ENCODE measurements at regions not wholly inside any gene's neighbourhood (a gene's known extent, or its start where the extent isn't known, plus 50 kb on each side); places are given as distances from the start of the nearest gene placed in this dataset.

- no peak for ATAC-seq
- TF ChIP-seq SNAI2 (CRISPR knock-in tag; IDR thresholded peaks at IDR 0.05), result no peak
- TF ChIP-seq TOX (CRISPR knock-in tag; IDR thresholded peaks at IDR 0.05; ENCODE audit: borderline replicate concordance), result no peak
- TF ChIP-seq ZFP3 (CRISPR knock-in tag; IDR thresholded peaks at IDR 0.05), result no peak
- no peak for TF ChIP-seq TCF4 (CRISPR knock-in tag; IDR thresholded peaks at IDR 0.05; ENCODE audit: borderline replicate concordance)
- TF ChIP-seq CSDC2 (CRISPR knock-in tag; IDR thresholded peaks at IDR 0.05), result no peak
- no peak for TF ChIP-seq GLIS3 (CRISPR knock-in tag; IDR thresholded peaks at IDR 0.05)
- TF ChIP-seq POU6F1 (CRISPR knock-in tag; IDR thresholded peaks at IDR 0.05; ENCODE audit: borderline replicate concordance, low read depth), result no peak
Observed at GRCh38 chr5:97644896-97645295, 461.8 kb upstream of the RIOK2 start.

DNA sequence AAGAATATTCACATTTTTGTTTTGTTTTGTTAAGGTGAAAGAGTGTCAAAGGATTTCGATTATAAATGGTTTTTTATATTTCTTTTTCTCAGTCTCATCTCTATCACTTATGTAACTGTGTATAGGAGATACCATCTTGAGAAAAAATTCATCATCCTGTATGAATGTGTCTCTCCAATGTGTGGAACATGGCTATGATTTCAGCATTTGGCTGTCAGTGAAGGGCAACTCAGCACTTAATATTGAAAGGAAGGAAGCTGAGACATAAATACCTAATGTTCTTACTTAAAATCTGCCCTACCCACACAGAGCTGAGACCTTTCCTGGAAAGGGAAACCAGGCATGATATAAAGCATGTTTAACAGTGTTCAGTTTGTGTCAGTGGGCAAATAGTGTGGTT lies 474.2 kb upstream of the RIOK2 start:
- peak; percentile 49 for ATAC-seq
- TF ChIP-seq SNAI2 (CRISPR knock-in tag; IDR thresholded peaks at IDR 0.05), result no peak
- TF ChIP-seq ZNF565 (CRISPR knock-in tag; conservative IDR thresholded peaks at IDR 0.05; ENCODE audit: low read depth), result no peak
- TF ChIP-seq ZNF8 (CRISPR knock-in tag; IDR thresholded peaks at IDR 0.05), result no peak
- TF ChIP-seq ZFP3 (CRISPR knock-in tag; IDR thresholded peaks at IDR 0.05), result no peak
- TF ChIP-seq ESRRG (CRISPR knock-in tag; IDR thresholded peaks at IDR 0.05), result no peak
- no peak for TF ChIP-seq ZNF70 (CRISPR knock-in tag; IDR thresholded peaks at IDR 0.05)
- no peak for TF ChIP-seq OSR1 (CRISPR knock-in tag; IDR thresholded peaks at IDR 0.05)
- TF ChIP-seq CREB5 (CRISPR knock-in tag; IDR thresholded peaks at IDR 0.05; ENCODE audit: low read depth), result no peak
- TF ChIP-seq PATZ1 (CRISPR knock-in tag; IDR thresholded peaks at IDR 0.05; ENCODE audit: borderline replicate concordance), result no peak

DNA sequence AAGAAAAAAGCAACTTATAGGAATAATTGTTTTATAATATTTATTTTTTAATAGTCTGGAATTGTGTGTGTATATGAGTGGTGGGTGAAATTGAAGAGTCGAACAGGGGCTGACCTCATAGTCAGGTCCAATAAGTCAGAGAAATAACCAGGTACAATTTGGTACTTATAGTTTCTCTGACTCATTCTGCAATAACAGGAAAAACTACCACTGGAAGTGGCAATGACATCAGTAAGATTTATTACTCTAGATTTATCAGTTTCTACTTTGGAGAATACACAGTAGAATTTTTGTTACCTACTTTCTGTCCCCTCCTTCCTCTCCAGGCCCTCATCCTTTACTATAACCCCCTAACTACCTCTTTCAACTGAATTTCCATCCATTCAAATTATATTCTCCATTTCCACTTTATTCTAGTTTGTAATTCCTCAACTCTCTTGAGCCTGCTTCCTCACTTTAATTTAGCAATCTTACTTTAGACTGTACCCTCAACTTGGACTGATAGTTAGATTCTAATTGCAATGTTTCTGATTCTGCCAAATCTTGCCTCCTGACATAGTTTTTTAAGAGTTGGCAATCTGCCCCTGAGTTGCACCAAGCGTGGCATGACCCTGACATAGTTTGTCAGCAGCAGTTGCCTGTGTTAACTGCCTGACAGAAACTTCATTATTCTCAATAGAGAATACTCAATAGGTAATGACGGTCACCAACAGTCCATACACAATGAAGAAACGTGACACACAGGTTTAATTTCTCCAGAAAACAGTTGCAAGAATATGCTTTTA lies 475.3 kb upstream of the RIOK2 start:
- ATAC-seq, result peak; percentile 59
- no peak for TF ChIP-seq ZNF70 (CRISPR knock-in tag; IDR thresholded peaks at IDR 0.05)
- TF ChIP-seq SNAI2 (CRISPR knock-in tag; IDR thresholded peaks at IDR 0.05), result no peak
- TF ChIP-seq PPARA (CRISPR knock-in tag; IDR thresholded peaks at IDR 0.05; ENCODE audit: borderline replicate concordance), result no peak
- no peak for TF ChIP-seq ISL1 (CRISPR knock-in tag; IDR thresholded peaks at IDR 0.05)
- TF ChIP-seq, protein P1, sequence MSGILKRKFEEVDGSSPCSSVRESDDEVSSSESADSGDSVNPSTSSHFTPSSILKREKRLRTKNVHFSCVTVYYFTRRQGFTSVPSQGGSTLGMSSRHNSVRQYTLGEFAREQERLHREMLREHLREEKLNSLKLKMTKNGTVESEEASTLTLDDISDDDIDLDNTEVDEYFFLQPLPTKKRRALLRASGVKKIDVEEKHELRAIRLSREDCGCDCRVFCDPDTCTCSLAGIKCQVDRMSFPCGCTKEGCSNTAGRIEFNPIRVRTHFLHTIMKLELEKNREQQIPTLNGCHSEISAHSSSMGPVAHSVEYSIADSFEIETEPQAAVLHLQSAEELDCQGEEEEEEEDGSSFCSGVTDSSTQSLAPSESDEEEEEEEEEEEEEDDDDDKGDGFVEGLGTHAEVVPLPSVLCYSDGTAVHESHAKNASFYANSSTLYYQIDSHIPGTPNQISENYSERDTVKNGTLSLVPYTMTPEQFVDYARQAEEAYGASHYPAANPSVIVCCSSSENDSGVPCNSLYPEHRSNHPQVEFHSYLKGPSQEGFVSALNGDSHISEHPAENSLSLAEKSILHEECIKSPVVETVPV (CRISPR knock-in tag; IDR thresholded peaks at IDR 0.05), result no peak
- TF ChIP-seq BACH2 (CRISPR knock-in tag; IDR thresholded peaks at IDR 0.05; ENCODE audit: borderline replicate concordance), result no peak
- no peak for TF ChIP-seq TCF4 (CRISPR knock-in tag; IDR thresholded peaks at IDR 0.05; ENCODE audit: borderline replicate concordance)
- no peak for TF ChIP-seq ZC3H10 (CRISPR knock-in tag; IDR thresholded peaks at IDR 0.05)
- TF ChIP-seq POU6F1 (CRISPR knock-in tag; IDR thresholded peaks at IDR 0.05; ENCODE audit: borderline replicate concordance, low read depth), result no peak
- TF ChIP-seq TOX (CRISPR knock-in tag; IDR thresholded peaks at IDR 0.05; ENCODE audit: borderline replicate concordance), result no peak
- no peak for TF ChIP-seq CSDC2 (CRISPR knock-in tag; IDR thresholded peaks at IDR 0.05)
- TF ChIP-seq RARB (CRISPR knock-in tag; IDR thresholded peaks at IDR 0.05), result no peak
- no peak for TF ChIP-seq ZNF8 (CRISPR knock-in tag; IDR thresholded peaks at IDR 0.05)
- TF ChIP-seq ZFP3 (CRISPR knock-in tag; IDR thresholded peaks at IDR 0.05), result no peak
- TF ChIP-seq ZFP30 (CRISPR knock-in tag; IDR thresholded peaks at IDR 0.05), result no peak
- no peak for TF ChIP-seq PATZ1 (CRISPR knock-in tag; IDR thresholded peaks at IDR 0.05; ENCODE audit: borderline replicate concordance)
- TF ChIP-seq ZNF565 (CRISPR knock-in tag; conservative IDR thresholded peaks at IDR 0.05; ENCODE audit: low read depth), result no peak
- TF ChIP-seq CREB5 (CRISPR knock-in tag; IDR thresholded peaks at IDR 0.05; ENCODE audit: low read depth), result no peak
- TF ChIP-seq GLIS3 (CRISPR knock-in tag; IDR thresholded peaks at IDR 0.05), result no peak
- no peak for TF ChIP-seq ARNTL (CRISPR knock-in tag; IDR thresholded peaks at IDR 0.05; ENCODE audit: borderline replicate concordance, low read depth)
